CD1c-positive myeloid dendritic cell (primary cell): ENCODE measurements at regions not wholly inside any gene's neighbourhood (a gene's known extent, or its start where the extent isn't known, plus 50 kb on each side); places are given as distances from the start of the nearest gene placed in this dataset.

Experiments used
- DNase-seq: peaks from one replicate; pipeline ENCODE4 v3.0.0-alpha.2; 2016; ENCODE audit errors: extremely low spot score

GRCh38 chr17:56096026-56096810, 57.1 kb upstream of the ANKFN1 start:
- no peak for DNase-seq

DNA sequence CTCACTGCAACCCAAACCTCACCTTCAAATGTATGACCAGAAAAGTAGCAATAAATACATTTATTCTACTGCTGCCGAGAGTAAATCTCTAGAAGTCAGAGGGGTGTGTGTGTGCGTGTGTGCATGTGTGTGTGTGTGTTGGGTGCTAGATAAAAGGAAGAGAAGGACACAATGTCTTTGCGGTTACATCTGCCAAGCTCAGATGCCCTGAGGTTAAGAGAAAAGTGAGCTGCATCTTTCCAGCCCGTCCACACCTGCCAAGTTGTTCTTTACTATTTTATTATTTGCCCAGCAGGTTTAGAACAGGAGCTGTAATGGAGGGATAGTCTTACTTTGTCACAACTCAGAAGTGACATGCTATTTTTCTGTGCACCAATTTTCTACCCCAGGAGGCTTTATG, 54.5 kb upstream of the ANKFN1 start:
- no peak for DNase-seq

- DNase-seq: no peak
These were observed 53.6 kb upstream of the ANKFN1 start for GRCh38 chr17:56099649-56100048.
